ENCODE measurements at regions not wholly inside any gene's neighbourhood (a gene's known extent, or its start where the extent isn't known, plus 50 kb on each side); places are given as distances from the start of the nearest gene placed in this dataset.

DNA sequence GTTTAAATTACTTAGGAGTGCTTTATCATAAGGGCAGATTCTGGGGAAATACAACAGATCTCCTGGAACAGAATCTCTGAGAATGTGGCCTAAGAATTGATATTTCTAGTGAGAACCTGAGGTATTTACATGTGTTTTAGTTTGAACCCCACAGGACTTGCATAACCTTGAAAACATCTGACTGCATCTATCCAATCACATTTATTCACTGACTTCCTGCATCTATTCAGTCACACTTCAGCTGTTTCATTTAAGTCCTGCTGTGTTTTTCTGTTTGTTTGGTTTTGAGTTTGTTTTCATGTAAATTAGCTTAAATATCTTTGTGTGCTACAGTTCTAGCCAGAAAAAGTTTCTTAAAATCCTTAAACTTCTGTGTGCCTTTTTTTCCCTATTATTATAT, 1260.7 kb downstream of the PLA2G4A start:
- TF ChIP-seq GABPA (IDR thresholded peaks at IDR 0.05 in 1 of 2, conservative IDR thresholded peaks at IDR 0.05 in 1 of 2): no peak
- TF ChIP-seq FOXA2 (IDR thresholded peaks at IDR 0.05): no peak
- TF ChIP-seq, protein P1, sequence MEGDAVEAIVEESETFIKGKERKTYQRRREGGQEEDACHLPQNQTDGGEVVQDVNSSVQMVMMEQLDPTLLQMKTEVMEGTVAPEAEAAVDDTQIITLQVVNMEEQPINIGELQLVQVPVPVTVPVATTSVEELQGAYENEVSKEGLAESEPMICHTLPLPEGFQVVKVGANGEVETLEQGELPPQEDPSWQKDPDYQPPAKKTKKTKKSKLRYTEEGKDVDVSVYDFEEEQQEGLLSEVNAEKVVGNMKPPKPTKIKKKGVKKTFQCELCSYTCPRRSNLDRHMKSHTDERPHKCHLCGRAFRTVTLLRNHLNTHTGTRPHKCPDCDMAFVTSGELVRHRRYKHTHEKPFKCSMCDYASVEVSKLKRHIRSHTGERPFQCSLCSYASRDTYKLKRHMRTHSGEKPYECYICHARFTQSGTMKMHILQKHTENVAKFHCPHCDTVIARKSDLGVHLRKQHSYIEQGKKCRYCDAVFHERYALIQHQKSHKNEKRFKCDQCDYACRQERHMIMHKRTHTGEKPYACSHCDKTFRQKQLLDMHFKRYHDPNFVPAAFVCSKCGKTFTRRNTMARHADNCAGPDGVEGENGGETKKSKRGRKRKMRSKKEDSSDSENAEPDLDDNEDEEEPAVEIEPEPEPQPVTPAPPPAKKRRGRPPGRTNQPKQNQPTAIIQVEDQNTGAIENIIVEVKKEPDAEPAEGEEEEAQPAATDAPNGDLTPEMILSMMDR (IDR thresholded peaks at IDR 0.05; ENCODE audit: low read depth, low read length, missing input control): no peak
- no peak for TF ChIP-seq REST (IDR thresholded peaks at IDR 0.05)
- TF ChIP-seq MAX (IDR thresholded peaks at IDR 0.05): no peak
- TF ChIP-seq YY1 (IDR thresholded peaks at IDR 0.05): no peak
- TF ChIP-seq RAD21 (IDR thresholded peaks at IDR 0.05): no peak
- no peak for TF ChIP-seq SP1 (IDR thresholded peaks at IDR 0.05)
- TF ChIP-seq, protein P2, sequence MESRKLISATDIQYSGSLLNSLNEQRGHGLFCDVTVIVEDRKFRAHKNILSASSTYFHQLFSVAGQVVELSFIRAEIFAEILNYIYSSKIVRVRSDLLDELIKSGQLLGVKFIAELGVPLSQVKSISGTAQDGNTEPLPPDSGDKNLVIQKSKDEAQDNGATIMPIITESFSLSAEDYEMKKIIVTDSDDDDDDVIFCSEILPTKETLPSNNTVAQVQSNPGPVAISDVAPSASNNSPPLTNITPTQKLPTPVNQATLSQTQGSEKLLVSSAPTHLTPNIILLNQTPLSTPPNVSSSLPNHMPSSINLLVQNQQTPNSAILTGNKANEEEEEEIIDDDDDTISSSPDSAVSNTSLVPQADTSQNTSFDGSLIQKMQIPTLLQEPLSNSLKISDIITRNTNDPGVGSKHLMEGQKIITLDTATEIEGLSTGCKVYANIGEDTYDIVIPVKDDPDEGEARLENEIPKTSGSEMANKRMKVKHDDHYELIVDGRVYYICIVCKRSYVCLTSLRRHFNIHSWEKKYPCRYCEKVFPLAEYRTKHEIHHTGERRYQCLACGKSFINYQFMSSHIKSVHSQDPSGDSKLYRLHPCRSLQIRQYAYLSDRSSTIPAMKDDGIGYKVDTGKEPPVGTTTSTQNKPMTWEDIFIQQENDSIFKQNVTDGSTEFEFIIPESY (IDR thresholded peaks at IDR 0.05): no peak
- no peak for TF ChIP-seq JUND (IDR thresholded peaks at IDR 0.05)
- TF ChIP-seq RXRA (IDR thresholded peaks at IDR 0.05): no peak
- no peak for TF ChIP-seq ATF3 (IDR thresholded peaks at IDR 0.05)
- TF ChIP-seq TAF1 (conservative IDR thresholded peaks at IDR 0.05): no peak
- TF ChIP-seq EGR1 (IDR thresholded peaks at IDR 0.05; ENCODE audit: low read depth in 2 of 2): no peak

All from liver (tissue), 3 donors.